ENCODE measurements at regions not wholly inside any gene's neighbourhood (a gene's known extent, or its start where the extent isn't known, plus 50 kb on each side); places are given as distances from the start of the nearest gene placed in this dataset.
"Not testable (repeated sequence)": the region's sequence is repeated elsewhere in the genome, so short reads cannot be mapped to it uniquely, and the experiment has no call there.

- DNase-seq (ENCODE audit: low read depth, low spot score), result no peak
These were observed 559.0 kb downstream of the GALC start for GRCh38 chr14:87434011-87434410.

DNA sequence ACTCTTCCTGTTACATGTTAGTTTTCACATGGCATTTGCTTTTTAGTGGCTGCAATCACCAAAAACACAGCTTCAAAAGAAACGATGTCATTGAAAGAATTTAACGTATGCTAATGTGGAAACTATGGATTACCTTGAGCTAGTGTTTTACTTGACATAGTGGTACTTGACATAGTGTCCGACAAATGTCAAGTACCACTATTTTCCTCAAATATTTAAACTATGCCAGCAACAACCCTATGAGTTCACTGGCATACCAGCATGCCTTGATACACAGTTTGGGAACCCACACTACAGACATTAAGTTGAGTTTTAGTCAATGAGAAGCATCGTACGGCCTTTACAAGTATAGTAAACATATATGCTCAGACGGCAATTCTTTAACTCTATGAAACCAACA, 560.3 kb downstream of the GALC start:
- DNase-seq (ENCODE audit: low read depth, low spot score), result no peak

DNA sequence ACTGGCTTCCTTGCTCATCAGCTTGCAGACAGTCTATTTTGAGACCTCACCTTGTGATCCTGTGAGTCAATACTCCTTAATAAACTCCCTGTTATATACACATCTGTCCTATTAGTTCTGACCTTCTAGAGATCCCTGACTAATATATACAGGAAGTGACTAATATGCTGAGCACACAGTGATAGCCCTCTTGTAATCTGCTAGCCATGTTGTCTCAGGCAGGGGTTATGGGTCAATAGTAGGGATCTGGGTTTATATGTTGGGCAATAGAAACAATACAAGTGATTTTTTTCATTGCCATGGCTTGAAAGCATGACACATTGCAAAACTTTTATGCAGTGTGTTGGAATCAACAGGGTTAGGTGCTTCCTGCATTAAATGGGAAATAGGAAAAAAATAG, 562.2 kb downstream of the GALC start:
- DNase-seq (ENCODE audit: low read depth, low spot score), result no peak

DNA sequence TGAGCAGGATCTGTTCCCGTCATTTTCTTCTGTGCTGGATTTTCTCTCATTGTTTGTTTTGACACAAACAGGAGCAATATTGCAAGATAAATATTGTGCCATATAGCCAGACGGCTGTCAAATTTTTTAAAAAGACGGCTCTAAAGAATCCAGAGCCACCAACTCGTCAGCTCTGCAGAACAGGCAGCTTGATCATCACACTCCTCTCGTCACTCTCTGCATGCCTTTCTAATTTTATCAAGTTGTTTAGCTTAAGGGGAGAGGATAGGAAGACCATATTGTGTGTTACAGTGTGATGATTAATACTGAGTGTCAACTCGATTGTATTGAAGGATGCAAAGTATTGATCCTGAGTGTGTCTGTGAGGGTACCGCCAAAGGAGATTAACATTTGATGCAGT, 562.8 kb downstream of the GALC start:
- no peak for DNase-seq (ENCODE audit: low read depth, low spot score)

- DNase-seq (ENCODE audit: low read depth, low spot score), result no peak
These were observed 573.1 kb downstream of the GALC start for GRCh38 chr14:87419925-87420324.

- no peak for DNase-seq (ENCODE audit: low read depth, low spot score)
These were observed 581.6 kb downstream of the GALC start for GRCh38 chr14:87411370-87411769.

GRCh38 chr14:87409393-87409792, 583.6 kb downstream of the GALC start:
- DNase-seq (ENCODE audit: low read depth, low spot score), result peak; percentile 17

DNA sequence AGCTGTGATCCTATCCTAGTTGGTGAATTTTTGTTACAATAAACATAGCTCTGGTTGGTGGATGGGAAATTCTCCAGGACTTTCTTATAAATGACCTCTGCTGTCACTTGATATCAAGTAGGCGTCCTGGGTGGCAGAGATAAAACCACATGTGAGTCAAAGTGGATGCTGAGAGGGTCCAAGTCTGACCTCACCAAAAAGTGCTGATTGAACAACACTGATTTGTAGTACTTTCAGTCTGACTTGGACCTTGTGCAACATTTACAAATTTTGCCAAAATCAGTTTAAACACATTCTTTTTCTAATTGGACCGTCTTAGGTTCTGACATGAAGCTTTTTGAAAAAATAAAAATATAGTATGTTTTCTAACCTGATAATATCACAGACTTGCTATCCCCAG, 585.6 kb downstream of the GALC start:
- no peak for DNase-seq (ENCODE audit: low read depth, low spot score)

DNA sequence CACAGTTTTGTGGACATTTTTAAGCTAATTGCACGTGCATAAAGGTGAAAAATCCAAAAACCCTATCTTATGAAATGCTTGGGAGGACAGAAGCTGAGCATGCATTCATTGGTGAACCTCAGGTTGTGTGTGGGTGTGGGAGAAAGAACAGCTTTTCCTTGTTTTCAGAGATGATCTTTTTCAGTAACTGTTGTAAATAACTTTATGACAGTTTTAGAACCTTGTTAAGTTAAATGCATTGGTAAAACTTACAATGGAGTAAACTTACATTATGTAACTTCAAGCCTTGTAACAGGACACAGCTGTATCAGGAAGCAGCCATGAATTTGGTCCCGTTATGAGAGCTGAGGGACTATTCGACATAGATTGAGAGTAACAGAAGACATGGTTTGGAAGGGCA, 587.4 kb downstream of the GALC start:
- DNase-seq (ENCODE audit: low read depth, low spot score), result no peak

DNA sequence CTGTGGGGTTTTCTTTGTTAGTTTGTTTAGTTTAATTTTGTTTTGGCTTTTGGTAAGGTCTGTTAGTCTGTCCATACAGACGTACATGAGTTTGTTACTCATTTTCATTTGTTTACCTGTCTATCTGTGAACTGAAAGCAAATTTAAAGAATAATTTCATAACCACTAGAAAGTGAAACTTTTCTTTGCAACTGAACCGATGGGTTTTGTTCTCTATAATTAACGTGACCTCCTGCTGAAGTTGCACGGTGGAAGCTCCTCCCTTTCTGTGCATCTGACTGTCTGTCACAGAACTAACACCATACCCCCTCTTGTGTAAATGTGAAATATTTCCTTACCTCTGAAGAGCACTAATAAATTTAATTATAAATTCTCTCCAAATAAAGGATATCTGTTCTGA, 595.5 kb downstream of the GALC start:
- DNase-seq (ENCODE audit: low read depth, low spot score), result no peak

DNA sequence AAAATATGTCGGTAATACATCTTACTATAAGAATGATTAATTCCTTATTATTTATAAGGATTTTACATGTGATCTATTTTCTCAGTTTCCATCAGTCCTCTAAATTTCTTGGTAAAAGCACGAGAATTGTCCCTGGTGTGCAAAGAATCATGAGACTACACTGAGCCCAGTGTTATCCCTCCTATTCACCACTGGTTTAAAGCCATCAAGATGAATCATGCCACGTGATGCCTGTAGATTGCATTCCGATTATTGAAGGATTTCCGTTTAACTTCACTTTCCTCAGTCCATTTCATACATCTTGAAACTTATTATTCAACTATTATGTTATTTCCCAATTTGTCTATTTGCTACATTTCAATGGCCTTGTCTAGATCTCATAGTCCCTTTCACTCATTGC, 601.9 kb downstream of the GALC start:
- no peak for DNase-seq (ENCODE audit: low read depth, low spot score)

GRCh38 chr14:87388946-87389345, 604.0 kb downstream of the GALC start:
- no peak for DNase-seq (ENCODE audit: low read depth, low spot score)

- no peak for DNase-seq (ENCODE audit: low read depth, low spot score)
These were observed 605.2 kb downstream of the GALC start for GRCh38 chr14:87387806-87388205.

- no peak for DNase-seq (ENCODE audit: low read depth, low spot score)
These were observed 606.5 kb downstream of the GALC start for GRCh38 chr14:87386524-87386923.

DNA sequence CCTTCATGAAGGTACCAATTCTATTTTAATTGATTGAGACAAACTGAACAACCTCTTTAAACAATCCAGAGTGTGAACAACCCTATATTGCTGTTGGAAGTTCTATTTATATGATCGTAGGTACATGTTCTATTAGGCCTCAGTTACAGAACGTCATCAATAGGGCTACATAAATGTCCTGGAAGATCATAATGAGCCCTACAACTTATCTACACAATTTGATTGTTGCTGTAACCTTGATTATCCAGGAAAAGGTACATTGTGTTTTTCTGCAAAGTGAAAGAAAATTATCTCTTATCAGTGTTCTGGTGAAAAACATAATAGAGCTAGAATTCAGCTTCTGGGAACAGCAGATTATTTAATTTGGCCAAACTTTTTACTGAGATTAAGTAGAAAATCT, 612.9 kb downstream of the GALC start:
- no peak for DNase-seq (ENCODE audit: low read depth, low spot score)

DNA sequence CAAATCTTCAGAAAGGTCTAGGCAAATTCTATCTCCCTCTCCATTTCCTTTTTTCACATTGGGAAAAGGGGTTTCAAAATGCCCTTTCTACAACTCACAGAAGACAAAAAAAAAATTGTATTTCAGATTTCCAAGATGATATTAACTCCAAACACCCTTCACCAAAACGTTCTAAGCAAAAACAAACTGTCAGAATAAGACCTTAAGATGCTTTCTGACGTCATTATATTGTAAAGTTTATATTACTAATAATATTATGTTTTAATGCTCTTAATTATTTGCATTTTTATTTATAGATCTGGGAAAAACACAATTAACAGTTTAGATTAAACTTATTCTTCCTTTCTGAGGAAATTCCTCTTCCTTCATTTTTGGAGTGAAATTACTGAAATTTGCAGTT, 624.2 kb downstream of the GALC start:
- no peak for DNase-seq (ENCODE audit: low read depth, low spot score)

DNA sequence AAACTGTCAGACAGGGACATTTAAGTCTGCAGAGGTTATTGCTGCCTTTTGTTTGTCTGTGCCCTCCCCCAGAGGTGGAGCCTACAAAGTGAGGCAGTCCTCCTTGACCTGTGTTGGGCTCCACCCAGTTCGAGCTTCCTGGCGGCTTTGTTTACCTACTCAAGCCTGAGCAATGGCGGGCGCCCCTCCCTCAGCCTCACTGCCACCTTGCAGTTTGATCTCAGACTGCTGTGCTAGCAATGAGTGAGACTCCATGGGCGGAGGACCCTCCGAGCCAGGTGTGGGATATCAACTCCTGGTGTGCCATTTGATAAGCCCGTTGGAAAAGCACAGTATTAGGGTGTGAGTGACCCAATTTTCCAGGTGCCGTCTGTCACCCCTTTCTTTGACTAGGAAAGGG, 632.7 kb downstream of the GALC start:
- DNase-seq (ENCODE audit: low read depth, low spot score), result not testable (repeated sequence)

DNA sequence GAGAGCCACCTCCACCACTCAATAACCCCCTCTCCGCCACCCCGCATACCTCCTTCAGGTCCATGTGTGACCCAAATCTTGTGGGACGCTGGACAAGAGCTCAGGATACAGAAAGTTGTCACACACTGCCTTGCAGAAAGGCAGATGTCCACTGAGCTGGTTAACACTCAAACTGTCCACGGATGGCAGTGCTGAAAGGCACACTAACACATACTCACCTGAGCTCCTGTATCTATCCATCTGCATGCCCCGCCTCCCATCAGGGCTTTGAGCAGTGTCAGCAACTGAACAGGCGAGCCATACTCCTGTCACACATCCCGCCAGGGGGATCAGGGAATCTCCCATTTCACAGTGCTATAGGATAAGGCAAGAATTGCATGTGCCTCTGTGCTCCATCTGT, 642.0 kb downstream of the GALC start:
- no peak for DNase-seq (ENCODE audit: low read depth, low spot score)

DNA sequence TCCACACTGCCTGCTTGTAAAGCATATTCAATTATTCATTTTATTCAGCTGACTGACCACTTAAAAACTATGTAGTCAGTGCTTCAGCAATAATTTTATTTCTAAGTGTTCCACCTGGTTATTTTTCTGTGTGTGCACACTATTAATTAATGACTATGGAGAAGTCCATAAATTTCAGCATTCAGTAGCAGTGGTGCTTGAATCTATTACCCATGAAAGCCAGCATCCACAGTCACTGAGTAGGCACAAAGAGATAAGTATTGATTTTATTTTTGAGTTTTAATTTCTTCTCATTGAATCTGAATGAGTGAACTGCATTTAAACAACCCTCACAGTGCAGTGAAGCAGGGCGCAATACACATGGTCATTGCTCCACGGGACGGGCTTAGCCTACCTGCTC, 643.1 kb downstream of the GALC start:
- DNase-seq (ENCODE audit: low read depth, low spot score), result no peak

DNA sequence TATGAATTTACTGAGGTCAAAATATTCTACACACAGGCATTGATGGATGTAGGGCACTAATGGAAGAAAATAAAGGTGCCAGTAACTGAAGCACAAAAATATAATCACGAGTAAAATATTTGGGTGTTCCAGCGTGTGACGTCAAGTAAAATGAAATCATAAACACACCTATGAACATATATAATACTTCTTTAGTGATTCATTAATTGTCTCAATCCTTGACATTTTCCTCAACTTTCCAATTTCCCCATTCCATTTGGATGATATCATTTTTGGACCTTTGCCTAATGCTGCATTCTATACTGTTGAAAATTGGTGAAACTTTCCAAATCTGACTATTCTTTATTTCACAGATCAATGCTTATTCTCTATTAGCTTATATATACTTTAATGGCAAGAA, 649.3 kb downstream of the GALC start:
- DNase-seq (ENCODE audit: low read depth, low spot score), result no peak

DNA sequence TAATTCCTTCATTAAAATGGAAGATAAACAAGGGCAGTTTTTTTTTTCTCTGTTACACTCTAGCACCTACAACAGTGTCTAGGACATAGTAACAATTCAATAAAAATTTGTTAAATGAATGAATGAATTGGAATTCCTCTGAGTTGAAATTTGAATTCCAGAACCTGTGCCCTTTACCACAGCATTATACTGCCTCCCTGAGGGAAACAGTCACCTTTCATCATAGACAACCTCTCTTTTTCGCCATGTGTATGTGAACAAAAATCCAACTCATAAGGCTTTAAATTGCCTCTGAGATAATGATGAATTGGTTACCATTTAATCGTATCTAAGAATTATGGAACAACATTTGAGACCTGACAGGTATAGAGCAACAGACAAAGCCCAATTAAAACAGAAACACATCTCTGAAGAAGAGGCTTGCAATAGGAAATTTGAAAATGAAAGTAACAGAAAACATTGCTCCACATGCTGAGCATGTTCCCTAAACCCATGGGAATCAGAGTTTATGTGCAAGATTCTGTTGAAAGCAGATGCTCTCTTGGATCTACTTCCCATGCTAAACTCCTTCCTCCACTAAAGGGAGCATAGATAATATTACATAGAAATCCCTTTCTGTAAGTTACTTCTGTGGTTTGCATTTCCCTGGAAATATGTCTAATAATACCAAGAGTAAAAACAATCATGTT, 657.8 kb downstream of the GALC start:
- no peak for DNase-seq (ENCODE audit: low read depth, low spot score)

DNA sequence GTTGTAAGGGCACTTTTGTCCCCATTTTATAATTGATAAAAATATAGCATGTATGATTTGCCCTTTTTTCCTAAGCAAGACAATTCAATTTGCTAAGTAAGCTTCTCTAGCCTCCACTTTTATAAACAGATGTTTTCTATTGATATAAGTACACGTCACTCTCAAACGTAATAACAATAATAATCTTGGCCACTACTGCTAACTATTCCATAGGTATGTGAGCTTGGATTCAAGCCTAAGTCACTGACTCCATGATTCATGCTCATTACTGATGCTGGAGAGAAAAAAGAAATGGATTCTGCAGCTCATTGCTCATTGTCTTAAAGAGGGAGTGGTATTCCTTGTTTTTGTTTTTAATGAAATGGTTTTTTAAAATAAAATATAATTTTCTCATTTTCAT, 661.0 kb downstream of the GALC start:
- peak; percentile 25 for DNase-seq (ENCODE audit: low read depth, low spot score)

DNA sequence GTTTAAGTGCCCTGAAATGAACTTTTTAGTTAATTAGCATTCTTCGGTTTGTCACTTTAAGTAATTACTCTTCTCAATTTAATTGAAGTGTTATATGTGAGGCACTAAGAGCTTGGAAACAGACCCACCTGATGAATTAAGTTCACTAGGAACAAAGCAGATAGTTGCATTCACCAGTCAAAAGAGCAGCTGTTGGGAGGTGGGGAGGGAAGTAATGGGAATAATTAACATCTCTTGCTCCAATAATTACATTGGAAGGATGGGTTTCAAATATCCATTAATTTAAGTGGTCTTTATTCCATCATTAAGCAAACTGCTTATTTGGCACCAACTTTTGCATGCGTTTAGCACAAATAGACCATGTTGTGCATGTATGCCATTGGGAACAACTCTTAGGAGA, 667.2 kb downstream of the GALC start:
- no peak for DNase-seq (ENCODE audit: low read depth, low spot score)

DNA sequence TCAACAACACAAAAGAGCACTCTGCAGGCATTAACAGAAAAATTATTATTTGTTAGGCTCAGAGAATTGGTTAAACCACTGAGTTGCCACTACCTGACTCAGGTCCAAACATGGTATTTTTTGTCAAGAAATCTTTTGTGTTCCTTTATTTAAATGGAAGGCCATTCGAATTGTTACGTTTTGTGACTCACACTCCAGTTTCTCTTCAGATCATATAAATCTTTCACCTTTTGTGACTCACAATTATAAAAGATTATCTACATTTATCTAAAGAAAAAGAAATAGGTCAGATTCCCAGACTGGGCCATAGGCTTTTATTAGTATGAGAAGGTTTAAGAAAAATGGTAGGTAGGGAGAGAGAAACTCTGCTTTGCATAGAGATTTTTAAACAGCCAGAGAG, 669.8 kb downstream of the GALC start:
- no peak for DNase-seq (ENCODE audit: low read depth, low spot score)

Measured in astrocyte of the hippocampus (primary cell).